ENCODE measurements at regions not wholly inside any gene's neighbourhood (a gene's known extent, or its start where the extent isn't known, plus 50 kb on each side); places are given as distances from the start of the nearest gene placed in this dataset.
"Not testable (repeated sequence)": the region's sequence is repeated elsewhere in the genome, so short reads cannot be mapped to it uniquely, and the experiment has no call there.

DNA sequence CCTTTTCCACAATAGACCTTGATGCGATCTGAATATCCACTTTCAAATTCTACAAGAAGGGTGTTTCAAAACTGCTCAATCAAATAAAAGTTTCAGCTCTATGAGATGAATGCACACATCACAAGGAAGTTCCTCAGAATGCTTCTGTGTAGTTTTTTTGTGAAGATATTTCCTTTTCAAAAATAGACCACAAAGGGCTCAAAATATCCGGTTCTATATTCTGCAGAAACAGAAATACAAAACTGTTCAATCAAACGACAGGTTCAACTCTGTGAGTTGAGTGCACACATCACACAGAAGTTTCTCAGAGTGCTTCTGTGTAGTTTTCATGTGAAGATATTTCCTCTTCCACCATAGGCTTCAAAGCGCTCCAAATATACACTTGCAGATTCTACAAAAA lies 293.9 kb upstream of the DEFB115 start:
- no peak overlapping the region for H3K4me3 ChIP-seq (ENCODE audit: low read length)
- DNase-seq (ENCODE audit: low read depth) = no peak
- TF ChIP-seq, protein P1, sequence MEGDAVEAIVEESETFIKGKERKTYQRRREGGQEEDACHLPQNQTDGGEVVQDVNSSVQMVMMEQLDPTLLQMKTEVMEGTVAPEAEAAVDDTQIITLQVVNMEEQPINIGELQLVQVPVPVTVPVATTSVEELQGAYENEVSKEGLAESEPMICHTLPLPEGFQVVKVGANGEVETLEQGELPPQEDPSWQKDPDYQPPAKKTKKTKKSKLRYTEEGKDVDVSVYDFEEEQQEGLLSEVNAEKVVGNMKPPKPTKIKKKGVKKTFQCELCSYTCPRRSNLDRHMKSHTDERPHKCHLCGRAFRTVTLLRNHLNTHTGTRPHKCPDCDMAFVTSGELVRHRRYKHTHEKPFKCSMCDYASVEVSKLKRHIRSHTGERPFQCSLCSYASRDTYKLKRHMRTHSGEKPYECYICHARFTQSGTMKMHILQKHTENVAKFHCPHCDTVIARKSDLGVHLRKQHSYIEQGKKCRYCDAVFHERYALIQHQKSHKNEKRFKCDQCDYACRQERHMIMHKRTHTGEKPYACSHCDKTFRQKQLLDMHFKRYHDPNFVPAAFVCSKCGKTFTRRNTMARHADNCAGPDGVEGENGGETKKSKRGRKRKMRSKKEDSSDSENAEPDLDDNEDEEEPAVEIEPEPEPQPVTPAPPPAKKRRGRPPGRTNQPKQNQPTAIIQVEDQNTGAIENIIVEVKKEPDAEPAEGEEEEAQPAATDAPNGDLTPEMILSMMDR (conservative IDR thresholded peaks at IDR 0.05; ENCODE audit: low read depth, low read length) = no peak

DNA sequence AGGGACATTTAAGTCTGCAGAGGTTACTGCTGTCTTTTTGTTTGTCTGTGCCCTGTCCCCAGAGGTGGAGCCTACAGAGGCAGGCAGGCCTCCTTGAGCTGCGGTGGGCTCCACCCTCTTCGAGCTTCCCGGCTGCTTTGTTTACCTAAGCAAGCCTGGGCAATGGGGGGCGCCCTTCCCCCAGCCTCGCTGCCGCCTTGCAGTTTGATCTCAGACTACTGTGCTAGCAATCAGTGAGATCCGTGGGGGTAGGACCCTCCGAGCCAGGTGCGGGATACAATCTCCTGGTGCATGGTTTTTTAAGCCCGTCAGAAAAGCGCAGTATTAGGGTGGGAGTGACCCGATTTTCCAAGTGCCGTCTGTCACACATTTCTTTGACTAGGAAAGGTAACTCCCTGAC lies 281.6 kb upstream of the DEFB115 start:
- H3K4me3 ChIP-seq (ENCODE audit: low read length); DNase-seq (ENCODE audit: low read depth): not testable (repeated sequence)

DNA sequence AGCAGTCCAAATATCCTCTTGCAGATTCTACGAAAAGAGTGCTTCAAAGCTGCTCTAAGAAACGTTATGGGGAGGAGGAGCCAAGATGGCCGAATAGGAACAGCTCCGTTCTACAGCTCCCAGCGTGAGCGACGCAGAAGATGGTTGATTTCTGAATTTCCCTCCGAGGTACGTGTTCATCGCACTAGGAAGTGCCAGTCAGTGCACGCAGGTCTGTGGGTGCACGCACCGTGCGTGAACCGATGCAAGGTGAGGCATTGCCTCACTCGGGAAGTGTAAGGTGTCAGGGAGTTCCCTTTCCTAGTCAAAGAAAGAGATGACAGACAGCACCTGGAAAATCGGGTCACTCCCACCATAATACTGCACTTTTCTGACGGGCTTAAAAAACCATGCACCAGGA lies 272.1 kb upstream of the DEFB115 start:
- no peak for DNase-seq (ENCODE audit: low read depth)
- H3K4me3 ChIP-seq (ENCODE audit: low read length) = no peak overlapping the region
- TF ChIP-seq, protein P1 (conservative IDR thresholded peaks at IDR 0.05; ENCODE audit: low read depth, low read length) = no peak
